Gastroesophageal sphincter (tissue), 4 donors: ENCODE measurements at regions not wholly inside any gene's neighbourhood (a gene's known extent, or its start where the extent isn't known, plus 50 kb on each side); places are given as distances from the start of the nearest gene placed in this dataset.

Experiments used
- ATAC-seq: fragments of 150-250 bp; one replicate; pipeline ENCODE4 v1.9.1; 2016; ENCODE audit warnings: mild to moderate bottlenecking, moderate library complexity
- H3K27ac ChIP-seq, 4 donors: fragments of 200-600 bp; sonication (generic) in 3 of 4; 1 replicate in 3 of 4; 2 replicates in 1 of 4; pipeline ENCODE4 v1.5.1; 2016 to 2019
- H3K27me3 ChIP-seq: fragments of 200-600 bp; sonication (generic); one replicate; pipeline ENCODE4 v1.5.1; 2019
- H3K36me3 ChIP-seq, 2 donors: fragments of 200-600 bp; sonication (generic); one replicate each; pipeline ENCODE4 v1.5.1; 2019; ENCODE audit warnings: control low read depth in 1 of 2
- H3K4me1 ChIP-seq, 3 donors: fragments of 200-600 bp; sonication (generic); 1 replicate in 2 of 3; 2 replicates in 1 of 3; pipeline ENCODE4 v1.5.1; 2016 to 2019; ENCODE audit warnings: control low read depth in 2 of 3
- H3K4me3 ChIP-seq, 2 donors: fragments of 200-600 bp; sonication (generic); one replicate each; pipeline ENCODE4 v1.5.1; 2019; ENCODE audit warnings: mild to moderate bottlenecking in 1 of 2, moderate library complexity in 1 of 2
- H3K9me3 ChIP-seq, 3 donors: fragments of 200-600 bp; sonication (generic); one replicate each; pipeline ENCODE4 v1.5.1; 2017 to 2019; ENCODE audit warnings: control low read depth in 2 of 3
- EP300 ChIP-seq: sonication (generic); formaldehyde crosslinking; IDR thresholded peaks from one replicate; pipeline ENCODE4 v1.6.1; 2017; ENCODE audit warnings: antibody characterized with exemption, mild to moderate bottlenecking
- POLR2A ChIP-seq, 2 donors: fragments of 450-650 bp; IDR thresholded peaks; one replicate each; pipeline ENCODE4 v1.6.1; 2017; ENCODE audit warnings: antibody characterized with exemption in 2 of 2, mild to moderate bottlenecking in 2 of 2, moderate library complexity in 1 of 2
- POLR2AphosphoS5 ChIP-seq: sonication (generic); formaldehyde crosslinking; IDR thresholded peaks from one replicate; pipeline ENCODE4 v1.6.1; 2017; ENCODE audit warnings: antibody characterized with exemption
- WGBS, 2 donors: methylation state at CpG; one replicate each; pipeline ENCODE4 v1.1.5; 2018; ENCODE audit warnings: low coverage in 1 of 2; 5-methylcytosine and 5-hydroxymethylcytosine counted together
- TF ChIP-seq, protein P1 (sequence below), 4 experiments: fragments of 200-600 bp in 2 of 4; fragments of 450-650 bp in 2 of 4; sonication (generic) in 1 of 4; IDR thresholded peaks; one replicate each; pipeline ENCODE4 v1.5.1; 2017 to 2019; ENCODE audit warnings: antibody characterized with exemption in 4 of 4, mild to moderate bottlenecking in 2 of 4, moderate library complexity in 2 of 4

GRCh38 chr6:85068221-85068620 is 303.8 kb upstream of the TBX18 start:
- 79% methylated on average over 2 of the region's 2 CpGs; no CpG with 5 or more reads in 1 of the 2 donors for WGBS, 2 donors
- H3K27me3 ChIP-seq: no peaks in the 10 kb centered on the region
- H3K27ac ChIP-seq: no peak overlapping the region
- no peak overlapping the region for H3K4me3 ChIP-seq
- TF ChIP-seq EP300 (no peak), POLR2A (IDR thresholded peaks at IDR 0.05) (no peak), POLR2AphosphoS5 (no peak)
- TF ChIP-seq, protein P1, sequence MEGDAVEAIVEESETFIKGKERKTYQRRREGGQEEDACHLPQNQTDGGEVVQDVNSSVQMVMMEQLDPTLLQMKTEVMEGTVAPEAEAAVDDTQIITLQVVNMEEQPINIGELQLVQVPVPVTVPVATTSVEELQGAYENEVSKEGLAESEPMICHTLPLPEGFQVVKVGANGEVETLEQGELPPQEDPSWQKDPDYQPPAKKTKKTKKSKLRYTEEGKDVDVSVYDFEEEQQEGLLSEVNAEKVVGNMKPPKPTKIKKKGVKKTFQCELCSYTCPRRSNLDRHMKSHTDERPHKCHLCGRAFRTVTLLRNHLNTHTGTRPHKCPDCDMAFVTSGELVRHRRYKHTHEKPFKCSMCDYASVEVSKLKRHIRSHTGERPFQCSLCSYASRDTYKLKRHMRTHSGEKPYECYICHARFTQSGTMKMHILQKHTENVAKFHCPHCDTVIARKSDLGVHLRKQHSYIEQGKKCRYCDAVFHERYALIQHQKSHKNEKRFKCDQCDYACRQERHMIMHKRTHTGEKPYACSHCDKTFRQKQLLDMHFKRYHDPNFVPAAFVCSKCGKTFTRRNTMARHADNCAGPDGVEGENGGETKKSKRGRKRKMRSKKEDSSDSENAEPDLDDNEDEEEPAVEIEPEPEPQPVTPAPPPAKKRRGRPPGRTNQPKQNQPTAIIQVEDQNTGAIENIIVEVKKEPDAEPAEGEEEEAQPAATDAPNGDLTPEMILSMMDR (IDR thresholded peaks at IDR 0.05): no peak
- no peaks in the 10 kb centered on the region for H3K9me3 ChIP-seq
- no peak for ATAC-seq
- no peaks in the 10 kb centered on the region for H3K4me1 ChIP-seq
- no peaks in the 10 kb centered on the region for H3K36me3 ChIP-seq

DNA sequence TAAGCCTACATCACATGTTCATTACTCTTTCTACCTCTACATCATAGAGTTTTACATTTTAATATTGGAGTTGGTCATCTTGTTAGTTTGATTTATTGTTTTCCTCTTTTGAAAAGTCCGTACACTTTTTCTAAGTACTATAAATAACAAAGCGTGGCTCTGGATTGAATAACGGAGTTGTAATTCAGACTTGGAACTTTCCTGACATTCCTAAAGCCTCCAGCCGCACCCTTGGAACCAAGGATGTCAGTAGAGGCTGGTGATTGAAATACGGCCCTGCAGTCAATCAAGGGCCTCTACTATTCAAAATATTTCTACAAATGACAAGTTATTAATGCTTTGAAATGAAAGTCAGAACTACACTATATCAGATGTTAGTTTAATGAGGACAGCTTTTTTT is 301.9 kb upstream of the TBX18 start:
- ATAC-seq: no peak
- H3K4me1 ChIP-seq: no peaks in the 10 kb centered on the region
- H3K27me3 ChIP-seq: no peaks in the 10 kb centered on the region
- TF ChIP-seq, protein P1 (IDR thresholded peaks at IDR 0.05): no peak
- TF ChIP-seq POLR2A (IDR thresholded peaks at IDR 0.05) (no peak), POLR2AphosphoS5 (no peak), EP300 (no peak)
- H3K4me3 ChIP-seq: no peak overlapping the region
- no peak overlapping the region for H3K27ac ChIP-seq
- no peaks in the 10 kb centered on the region for H3K9me3 ChIP-seq
- 32 to 34% methylated on average over 3 to 5 of the region's 5 CpGs for WGBS, 2 donors
- no peaks in the 10 kb centered on the region for H3K36me3 ChIP-seq

GRCh38 chr6:85065831-85066230 is 301.4 kb upstream of the TBX18 start:
- H3K36me3 ChIP-seq: no peaks in the 10 kb centered on the region
- TF ChIP-seq EP300 (no peak), POLR2AphosphoS5 (no peak), POLR2A (IDR thresholded peaks at IDR 0.05) (no peak)
- TF ChIP-seq, protein P1 (IDR thresholded peaks at IDR 0.05): no peak
- no peaks in the 10 kb centered on the region for H3K27me3 ChIP-seq
- H3K4me3 ChIP-seq: no peak overlapping the region
- no peak for ATAC-seq
- no peaks in the 10 kb centered on the region for H3K4me1 ChIP-seq
- H3K9me3 ChIP-seq: no peaks in the 10 kb centered on the region
- H3K27ac ChIP-seq: no peak overlapping the region

DNA sequence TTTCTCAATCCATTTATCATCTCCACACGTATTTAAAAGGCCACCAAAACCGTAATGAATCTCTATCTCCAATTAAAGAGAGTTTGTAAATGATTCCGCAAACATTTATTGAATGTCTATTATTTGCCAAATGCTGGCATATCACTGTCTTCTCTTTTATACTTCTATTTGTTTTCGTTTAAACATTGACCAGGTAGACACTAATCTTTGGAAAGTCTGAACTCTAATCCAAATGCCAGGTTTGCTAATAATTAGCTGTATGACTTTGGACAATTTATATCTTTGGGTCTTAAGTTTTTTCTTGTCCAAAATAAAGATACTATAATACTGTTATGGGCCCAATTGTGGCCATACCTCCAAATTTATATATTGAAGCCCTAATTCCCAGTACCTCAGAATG is 299.2 kb upstream of the TBX18 start:
- no peak for ATAC-seq
- WGBS, 2 donors: 68 to 71% methylated on average over 4 of the region's 4 CpGs
- H3K27ac ChIP-seq: no peak overlapping the region

GRCh38 chr6:85062884-85063283 is 298.5 kb upstream of the TBX18 start:
- Histone ChIP-seq H3K27me3 (no peaks in the 10 kb centered on the region), H3K4me3 (no peak overlapping the region), H3K9me3 (no peaks in the 10 kb centered on the region), H3K36me3 (no peaks in the 10 kb centered on the region), H3K27ac (no peak overlapping the region), H3K4me1 (no peaks in the 10 kb centered on the region)
- ATAC-seq: no peak
- TF ChIP-seq EP300 (no peak), POLR2A (IDR thresholded peaks at IDR 0.05) (no peak), POLR2AphosphoS5 (no peak)
- 65 to 67% methylated on average over 2 of the region's 2 CpGs for WGBS, 2 donors

More for the DNA sequence above, 299.2 kb upstream of the TBX18 start:
- H3K27me3 ChIP-seq: no peaks in the 10 kb centered on the region
- H3K4me1 ChIP-seq: no peaks in the 10 kb centered on the region
- no peaks in the 10 kb centered on the region for H3K36me3 ChIP-seq
- no peak for TF ChIP-seq EP300
- TF ChIP-seq POLR2AphosphoS5: no peak
- TF ChIP-seq, protein P1 (IDR thresholded peaks at IDR 0.05): no peak
- no peak for TF ChIP-seq POLR2A (IDR thresholded peaks at IDR 0.05)
- no peak overlapping the region for H3K4me3 ChIP-seq
- H3K9me3 ChIP-seq: no peaks in the 10 kb centered on the region

DNA sequence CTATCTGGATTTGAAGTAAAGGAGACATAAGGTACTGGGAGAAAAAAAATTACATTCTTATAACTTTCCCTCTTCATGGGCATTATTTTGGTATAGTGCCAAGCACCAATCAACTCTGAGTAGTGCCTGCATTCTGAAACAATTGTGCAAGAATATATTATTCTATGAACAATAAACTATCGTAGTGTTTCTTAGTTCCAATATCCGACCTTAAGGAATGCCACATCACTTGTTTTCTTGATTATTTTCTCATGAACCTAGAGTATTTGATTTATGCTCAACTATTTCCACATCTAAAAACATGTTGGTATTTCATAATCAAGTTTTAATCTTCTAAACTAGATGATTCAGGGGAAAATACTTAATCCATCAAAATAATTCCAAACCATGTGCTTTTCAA is 294.4 kb upstream of the TBX18 start:
- Histone ChIP-seq H3K4me1 (no peaks in the 10 kb centered on the region), H3K9me3 (no peaks in the 10 kb centered on the region), H3K27me3 (no peaks in the 10 kb centered on the region), H3K27ac (no peak overlapping the region), H3K36me3 (no peaks in the 10 kb centered on the region), H3K4me3 (no peak overlapping the region)
- 58 to 64% methylated on average over 2 of the region's 2 CpGs for WGBS, 2 donors
- ATAC-seq: no peak
- TF ChIP-seq POLR2AphosphoS5 (no peak), EP300 (no peak), POLR2A (IDR thresholded peaks at IDR 0.05) (no peak)
- TF ChIP-seq, protein P1 (IDR thresholded peaks at IDR 0.05): no peak
